DND-41 (cell line): ENCODE measurements at regions not wholly inside any gene's neighbourhood (a gene's known extent, or its start where the extent isn't known, plus 50 kb on each side); places are given as distances from the start of the nearest gene placed in this dataset.

Experiments
- EZH2 ChIP-seq: IDR thresholded peaks from 3 replicates; pipeline ENCODE4 v1.6.1; 2012; ENCODE audit warnings: borderline replicate concordance, low read depth, mild to moderate bottlenecking, moderate library complexity, low read length, inconsistent platforms; ENCODE audit not compliant: severe bottlenecking
- TF ChIP-seq, protein P1 (sequence below): IDR thresholded peaks from 2 replicates; pipeline ENCODE4 v1.5.1; 2012; ENCODE audit warnings: borderline replicate concordance, low read length, moderate library complexity, mild to moderate bottlenecking; ENCODE audit not compliant: poor library complexity, severe bottlenecking; ENCODE audit errors: extremely low read depth

- TF ChIP-seq, protein P1, sequence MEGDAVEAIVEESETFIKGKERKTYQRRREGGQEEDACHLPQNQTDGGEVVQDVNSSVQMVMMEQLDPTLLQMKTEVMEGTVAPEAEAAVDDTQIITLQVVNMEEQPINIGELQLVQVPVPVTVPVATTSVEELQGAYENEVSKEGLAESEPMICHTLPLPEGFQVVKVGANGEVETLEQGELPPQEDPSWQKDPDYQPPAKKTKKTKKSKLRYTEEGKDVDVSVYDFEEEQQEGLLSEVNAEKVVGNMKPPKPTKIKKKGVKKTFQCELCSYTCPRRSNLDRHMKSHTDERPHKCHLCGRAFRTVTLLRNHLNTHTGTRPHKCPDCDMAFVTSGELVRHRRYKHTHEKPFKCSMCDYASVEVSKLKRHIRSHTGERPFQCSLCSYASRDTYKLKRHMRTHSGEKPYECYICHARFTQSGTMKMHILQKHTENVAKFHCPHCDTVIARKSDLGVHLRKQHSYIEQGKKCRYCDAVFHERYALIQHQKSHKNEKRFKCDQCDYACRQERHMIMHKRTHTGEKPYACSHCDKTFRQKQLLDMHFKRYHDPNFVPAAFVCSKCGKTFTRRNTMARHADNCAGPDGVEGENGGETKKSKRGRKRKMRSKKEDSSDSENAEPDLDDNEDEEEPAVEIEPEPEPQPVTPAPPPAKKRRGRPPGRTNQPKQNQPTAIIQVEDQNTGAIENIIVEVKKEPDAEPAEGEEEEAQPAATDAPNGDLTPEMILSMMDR: no peak
- no peak for TF ChIP-seq EZH2
These were observed 59.7 kb upstream of the KCNJ3 start for GRCh38 chr2:154638783-154639182.
